HepG2 (cell line): ENCODE measurements at regions not wholly inside any gene's neighbourhood (a gene's known extent, or its start where the extent isn't known, plus 50 kb on each side); places are given as distances from the start of the nearest gene placed in this dataset.
"Not testable (repeated sequence)": the region's sequence is repeated elsewhere in the genome, so short reads cannot be mapped to it uniquely, and the experiment has no call there.

Source experiments
- CEBPB ChIP-seq: IDR thresholded peaks from 2 replicates; pipeline ENCODE4 v1.6.1; 2011; ENCODE audit warnings: low read depth, low read length, improper control_type of control experiment, borderline replicate concordance
- GFI1 ChIP-seq: sonication (generic); formaldehyde crosslinking; IDR thresholded peaks from 2 replicates; pipeline ENCODE4 v1.5.0; 2020; ENCODE audit warnings: missing genetic modification reagents, mild to moderate bottlenecking, borderline replicate concordance
- HDAC2 ChIP-seq: sonication (generic); formaldehyde crosslinking; IDR thresholded peaks from 2 replicates; pipeline ENCODE4 v1.4.0; 2020; ENCODE audit warnings: missing genetic modification reagents
- MAX ChIP-seq: IDR thresholded peaks from 2 replicates; pipeline ENCODE4 v1.6.1; 2012; ENCODE audit warnings: inconsistent platforms
- POLR2A ChIP-seq, 2 experiments: IDR thresholded peaks; 2 replicates each; pipeline ENCODE4 v1.6.1; 2011; ENCODE audit warnings: low read depth in 2 of 2, low read length in 2 of 2, mild to moderate bottlenecking in 1 of 2, moderate library complexity in 1 of 2; ENCODE audit not compliant: insufficient read depth in 1 of 2
- STAT6 ChIP-seq: sonication (generic); formaldehyde crosslinking; IDR thresholded peaks from 2 replicates; pipeline ENCODE4 v1.4.0; 2020; ENCODE audit warnings: missing genetic modification reagents, mild to moderate bottlenecking, borderline replicate concordance
- ZNF329 ChIP-seq: sonication (generic); formaldehyde crosslinking; IDR thresholded peaks from 2 replicates; pipeline ENCODE4 v1.9.0; 2021; ENCODE audit warnings: low read depth, mild to moderate bottlenecking, missing genetic modification reagents
- ZNF34 ChIP-seq: sonication (generic); formaldehyde crosslinking; IDR thresholded peaks from 2 replicates; pipeline ENCODE4 v1.4.0; 2020; ENCODE audit warnings: mild to moderate bottlenecking, missing genetic modification reagents, borderline replicate concordance

GRCh38 chrX:2554066-2554465 is 53.3 kb upstream of the DHRSX start:
- TF ChIP-seq STAT6; HDAC2 (CRISPR knock-in tag); POLR2A (IDR thresholded peaks at IDR 0.05; ENCODE audit: insufficient read depth in 1 of 2, low read depth in 2 of 2, low read length in 2 of 2); CEBPB; ZNF34; GFI1 (CRISPR knock-in tag); ZNF329 (CRISPR knock-in tag); MAX: not testable (repeated sequence)
